ENCODE measurements at regions not wholly inside any gene's neighbourhood (a gene's known extent, or its start where the extent isn't known, plus 50 kb on each side); places are given as distances from the start of the nearest gene placed in this dataset.

GRCh38 chr22:47380692-47381091 is 618.2 kb downstream of the TBC1D22A start:
- no peak for DNase-seq (ENCODE audit: extremely low read depth, low read depth)
- TF ChIP-seq CTCF (IDR thresholded peaks at IDR 0.05; ENCODE audit: low read depth, low read length), result no peak

- TF ChIP-seq CTCF (IDR thresholded peaks at IDR 0.05; ENCODE audit: low read depth, low read length), result no peak
- no peak for DNase-seq (ENCODE audit: extremely low read depth, low read depth)
These were observed 616.6 kb downstream of the TBC1D22A start for GRCh38 chr22:47379037-47379436.

GRCh38 chr22:47377926-47378560 is 615.6 kb downstream of the TBC1D22A start:
- no peak for DNase-seq (ENCODE audit: extremely low read depth, low read depth)
- TF ChIP-seq CTCF (IDR thresholded peaks at IDR 0.05; ENCODE audit: low read depth, low read length), result no peak

GRCh38 chr22:47376901-47377505 is 614.6 kb downstream of the TBC1D22A start:
- TF ChIP-seq CTCF (IDR thresholded peaks at IDR 0.05; ENCODE audit: low read depth, low read length), result no peak
- DNase-seq (ENCODE audit: extremely low read depth, low read depth), result no peak

- no peak for DNase-seq (ENCODE audit: extremely low read depth, low read depth)
- TF ChIP-seq CTCF (IDR thresholded peaks at IDR 0.05; ENCODE audit: low read depth, low read length), result no peak
These were observed 613.9 kb downstream of the TBC1D22A start for GRCh38 chr22:47376322-47376700.

- no peak for DNase-seq (ENCODE audit: extremely low read depth, low read depth)
- TF ChIP-seq CTCF (IDR thresholded peaks at IDR 0.05; ENCODE audit: low read depth, low read length), result no peak
These were observed 613.3 kb downstream of the TBC1D22A start for GRCh38 chr22:47375621-47376321.

GRCh38 chr22:47374901-47375575 is 612.6 kb downstream of the TBC1D22A start:
- DNase-seq (ENCODE audit: extremely low read depth, low read depth), result no peak
- TF ChIP-seq CTCF (IDR thresholded peaks at IDR 0.05; ENCODE audit: low read depth, low read length), result no peak
